AG08396 (cell line): ENCODE measurements at regions not wholly inside any gene's neighbourhood (a gene's known extent, or its start where the extent isn't known, plus 50 kb on each side); places are given as distances from the start of the nearest gene placed in this dataset.

ENCODE experiments used
- DNase-seq: peaks from one replicate; pipeline ENCODE4 v3.0.0; 2012; ENCODE audit warnings: low spot score, mixed read lengths

DNA sequence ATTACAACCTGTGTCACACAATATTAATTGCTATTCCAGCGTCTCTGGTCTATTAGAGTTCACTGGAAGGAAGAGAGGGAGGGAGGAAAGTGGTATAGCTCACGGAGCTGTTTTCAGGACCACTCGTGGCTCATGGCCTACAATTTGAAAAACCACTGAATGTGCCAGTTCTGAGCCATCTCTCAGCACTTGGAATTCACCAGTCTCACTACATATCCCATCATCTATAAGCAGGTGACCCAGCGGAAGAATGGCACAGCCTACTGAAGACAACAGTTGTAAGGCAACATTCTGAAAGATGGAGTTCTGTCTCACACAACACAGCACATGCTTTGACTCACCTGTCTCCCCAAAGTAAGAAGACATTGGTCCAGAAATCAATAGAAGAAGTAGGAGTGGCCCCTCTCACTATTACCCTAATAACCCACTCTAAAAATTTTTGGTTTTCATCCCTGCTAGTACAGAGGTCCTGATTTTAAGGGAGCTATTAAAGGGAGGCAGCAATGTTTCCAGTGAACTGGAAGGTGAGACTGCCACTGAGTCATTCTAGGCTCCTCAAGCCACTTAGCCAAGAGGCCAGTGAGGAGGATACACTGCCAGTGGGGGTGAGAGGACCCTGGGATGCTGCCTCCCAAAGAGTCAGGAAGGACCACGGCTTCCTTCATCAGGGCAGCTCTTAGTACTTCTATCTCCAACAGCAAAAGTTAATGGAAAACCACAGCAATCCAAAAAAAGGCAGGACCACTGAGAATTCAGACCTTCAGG lies 50.0 kb upstream of the DOCK9 start:
- no peak for DNase-seq

DNA sequence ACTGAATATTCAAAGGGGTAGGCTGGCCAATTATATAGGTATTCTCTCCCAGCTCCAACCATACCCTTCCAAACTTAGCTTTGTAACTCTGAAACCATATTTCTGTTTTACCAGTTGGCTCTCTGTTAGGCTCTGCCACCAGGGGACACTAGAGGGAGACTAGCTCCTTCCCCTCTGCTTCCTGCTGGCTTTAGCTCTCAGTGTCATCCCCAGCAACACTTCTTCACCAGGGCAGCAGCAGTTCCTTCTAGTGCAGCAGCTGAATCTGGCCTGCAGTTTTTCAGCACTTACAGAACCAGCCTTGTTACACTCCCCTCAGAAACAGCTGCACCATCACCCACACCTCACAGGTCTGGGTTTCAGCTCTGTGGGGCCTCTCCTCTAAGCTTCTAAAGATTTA lies 51.0 kb upstream of the DOCK9 start:
- DNase-seq = no peak

DNA sequence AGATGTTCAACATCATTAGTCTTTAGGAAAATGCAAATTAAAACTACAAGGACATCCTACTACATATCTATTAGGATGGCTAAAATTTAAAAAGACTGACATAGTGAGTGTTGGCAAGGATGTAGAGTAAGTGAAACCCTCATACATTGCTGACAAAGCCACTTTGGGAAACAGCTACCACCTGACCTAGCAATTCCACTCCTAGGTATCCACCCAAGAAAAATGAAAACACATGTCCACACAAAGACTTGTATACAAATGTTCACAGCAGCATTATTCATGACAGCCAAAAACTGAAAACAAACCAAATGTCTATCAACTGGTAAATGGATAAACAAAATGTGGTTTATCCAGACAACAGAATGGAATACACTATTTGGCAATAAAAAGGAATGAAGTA lies 51.7 kb upstream of the DOCK9 start:
- no peak for DNase-seq

DNA sequence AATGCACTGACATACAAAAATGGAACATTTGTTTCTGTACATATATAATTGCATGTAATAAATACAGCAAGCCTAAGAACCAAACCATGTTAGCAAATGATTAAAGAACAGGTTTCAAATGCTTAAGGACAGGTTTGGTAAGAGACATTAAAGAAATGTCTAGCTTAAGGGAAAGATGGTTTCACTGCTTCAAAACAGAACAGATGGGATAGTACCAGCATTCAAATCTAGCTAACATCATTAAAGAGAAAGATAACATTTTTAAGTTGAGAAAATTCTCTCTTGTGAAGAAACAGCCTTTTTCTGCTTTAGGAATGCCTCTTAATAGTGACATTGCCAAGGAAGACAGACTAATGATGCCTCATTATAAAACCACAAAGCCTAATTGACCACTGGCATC lies 52.5 kb upstream of the DOCK9 start:
- DNase-seq = no peak

DNA sequence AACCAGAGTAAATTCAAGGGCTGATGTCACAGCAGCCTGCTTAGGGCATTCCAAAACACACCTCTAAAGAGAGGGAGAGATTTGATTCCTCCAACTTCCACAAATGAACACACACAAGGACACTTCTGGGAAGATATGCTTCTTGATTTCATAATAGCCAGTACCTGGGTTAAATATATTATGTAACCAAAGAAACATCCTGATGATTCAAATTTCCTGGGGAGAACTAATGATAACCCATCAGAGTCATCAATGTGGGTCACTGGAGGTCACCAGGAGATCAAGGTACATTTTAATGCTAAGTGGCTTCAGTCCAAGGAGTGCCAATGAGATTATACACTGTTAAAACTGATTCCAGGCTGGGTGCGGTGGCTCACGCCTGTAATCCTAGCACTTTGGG lies 54.0 kb upstream of the DOCK9 start:
- DNase-seq = no peak

DNA sequence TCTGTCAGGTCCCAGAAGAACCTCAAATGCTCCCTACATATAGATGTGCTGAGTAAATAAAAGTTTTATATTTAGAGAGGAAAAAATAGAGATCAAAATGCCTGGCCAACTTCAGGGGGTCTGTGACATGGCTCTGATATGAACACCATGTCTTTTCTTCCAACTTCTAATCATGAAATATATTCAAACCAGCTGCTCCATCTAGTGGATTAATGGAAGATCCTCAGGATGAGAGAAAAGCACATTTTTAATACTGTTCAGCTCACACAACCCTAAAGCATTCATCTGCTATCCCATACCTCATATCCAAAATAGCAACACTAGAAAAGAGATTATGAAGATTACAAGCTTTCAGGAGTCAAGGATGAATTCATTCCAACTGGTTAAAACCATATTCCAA lies 56.0 kb upstream of the DOCK9 start:
- no peak for DNase-seq

DNA sequence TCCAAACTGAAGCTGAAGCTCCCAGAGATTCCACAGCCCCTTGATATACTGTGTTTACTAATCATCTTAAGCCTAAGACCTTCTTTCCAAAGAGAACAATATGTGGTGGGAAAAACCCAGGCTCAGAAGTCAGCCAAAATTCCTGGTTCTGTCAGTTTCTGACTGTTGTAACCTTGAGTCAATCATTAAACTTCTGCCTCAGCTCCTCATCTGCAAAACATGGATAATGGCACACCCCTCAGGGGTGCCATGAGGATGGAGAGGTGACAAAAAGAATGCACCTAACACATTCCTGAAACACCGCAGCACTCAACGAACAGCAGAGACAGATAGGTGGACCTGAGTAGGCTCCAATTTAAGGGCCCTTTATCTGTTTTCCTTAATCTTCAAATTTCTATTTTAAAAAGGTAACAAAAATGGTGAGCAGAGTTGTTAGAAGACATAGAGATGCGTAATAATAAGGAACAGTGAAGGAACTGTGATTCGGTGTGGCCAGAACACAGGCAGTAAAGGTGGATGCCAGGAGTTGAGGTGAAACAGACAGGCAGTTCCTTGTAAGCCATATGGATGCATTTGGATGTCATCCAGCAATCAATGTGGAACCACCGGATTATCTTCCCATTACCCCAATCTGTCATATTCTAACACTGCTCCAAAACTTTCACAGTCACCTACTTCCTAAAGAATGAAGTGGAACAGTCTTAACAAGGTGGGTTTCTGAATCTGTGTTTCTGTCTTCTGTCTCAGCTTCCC lies 56.6 kb upstream of the DOCK9 start:
- DNase-seq = no peak

DNA sequence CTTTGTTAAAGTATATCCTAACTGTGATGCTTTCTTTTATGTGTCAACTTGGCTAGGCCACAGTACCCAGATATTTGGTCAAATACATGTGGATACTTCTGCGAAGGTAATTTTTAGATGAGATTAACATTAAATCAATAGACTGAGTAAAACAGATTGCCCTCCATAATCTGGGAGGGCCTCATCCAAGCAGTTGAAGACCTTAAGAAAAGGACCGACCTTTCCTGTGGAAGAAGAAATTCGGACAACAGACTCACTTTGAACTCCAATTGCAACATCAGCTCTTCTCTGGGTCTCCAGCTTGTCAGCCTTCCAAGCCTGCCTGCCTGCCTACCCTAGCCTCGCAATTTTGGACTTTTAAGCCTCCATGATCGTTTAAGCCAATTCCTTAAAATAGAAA lies 57.9 kb upstream of the DOCK9 start:
- DNase-seq = no peak

DNA sequence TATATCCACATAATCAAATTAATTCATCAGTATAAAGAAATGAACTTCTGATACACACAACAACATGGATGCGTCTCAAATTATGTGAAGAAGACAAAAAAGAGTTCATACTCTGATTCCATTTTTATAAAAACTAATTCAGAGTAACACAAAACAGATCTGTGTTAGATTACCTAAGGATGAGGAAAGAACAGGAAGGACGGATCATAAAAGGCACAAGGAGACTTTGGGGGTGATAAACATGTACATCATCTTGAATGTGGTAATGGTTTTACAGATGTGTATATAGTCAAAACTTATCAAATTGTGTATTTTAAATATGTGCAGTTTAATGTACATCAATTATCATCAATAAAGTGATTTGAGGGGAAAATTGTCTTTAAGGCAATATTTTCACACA lies 59.9 kb upstream of the DOCK9 start:
- no peak for DNase-seq

DNA sequence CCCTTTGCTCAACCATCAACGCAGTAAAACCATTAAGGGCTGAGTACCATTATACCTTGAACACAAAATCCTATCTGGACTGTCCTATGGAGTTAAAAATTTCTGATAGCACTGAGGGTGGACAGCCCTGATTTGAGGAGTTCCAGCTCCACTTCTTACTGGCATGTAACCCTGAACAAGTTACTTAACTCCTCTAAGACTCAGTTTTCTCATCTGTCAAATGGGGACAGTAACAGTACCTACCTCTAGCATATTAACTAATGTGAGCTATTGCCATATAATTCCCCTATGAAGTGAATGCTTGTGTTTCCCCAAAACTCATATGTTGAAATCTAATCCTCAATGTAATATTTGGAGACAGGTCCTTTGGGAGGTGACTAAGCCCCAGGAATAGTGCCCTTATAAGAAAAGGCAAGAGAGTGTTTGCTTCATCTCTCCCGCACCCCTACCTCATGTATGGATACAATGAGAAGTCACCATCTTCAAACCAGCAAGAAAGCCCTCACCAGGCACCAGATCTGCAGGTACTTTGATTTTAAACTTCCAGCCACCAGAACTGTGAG lies 61.9 kb upstream of the DOCK9 start:
- DNase-seq = no peak

DNA sequence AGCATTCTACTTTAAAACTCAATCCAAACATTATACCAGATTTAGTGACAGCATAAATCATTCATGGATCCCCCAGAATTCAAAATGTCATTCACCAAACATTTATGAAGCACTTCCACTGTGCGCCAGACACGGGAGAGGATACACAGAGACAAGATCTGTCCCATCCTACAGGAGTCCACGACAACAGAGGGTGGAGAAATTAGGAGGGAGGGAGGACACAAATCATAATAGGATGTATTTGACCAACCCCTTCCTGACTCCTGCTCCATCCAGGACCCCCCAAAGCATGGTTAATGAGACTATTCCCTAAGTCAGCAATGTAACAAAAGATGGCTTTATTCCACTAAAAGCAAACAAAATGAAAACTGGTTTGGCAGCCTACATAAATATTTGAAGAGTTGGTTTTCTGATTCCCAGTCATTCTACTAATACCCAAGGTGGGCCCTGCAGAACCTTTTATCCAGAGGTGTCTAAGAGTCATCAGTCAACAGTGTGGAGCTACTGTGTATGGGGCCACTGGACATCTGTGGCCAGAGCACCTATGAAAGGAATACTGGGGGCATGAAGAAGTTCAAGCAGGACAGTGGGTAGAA lies 62.8 kb upstream of the DOCK9 start:
- no peak for DNase-seq

DNA sequence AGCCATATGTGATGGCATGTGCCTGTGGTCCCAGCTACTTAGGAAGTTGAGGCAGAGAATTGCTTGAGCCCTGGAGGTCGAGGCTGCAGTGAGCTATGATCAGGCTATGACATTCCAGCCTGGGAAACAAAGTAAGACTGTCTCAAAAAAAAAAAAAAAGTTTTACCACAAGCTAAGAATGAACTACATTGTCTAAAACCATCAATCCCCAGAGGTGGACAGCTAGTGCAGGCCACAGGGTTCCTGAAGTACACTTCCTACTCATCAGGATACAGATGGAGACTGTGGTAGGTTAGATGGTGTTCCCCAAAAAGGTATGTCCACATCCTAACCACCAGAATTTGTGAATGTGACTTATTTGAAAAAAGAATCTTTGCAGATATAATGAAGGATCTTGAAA lies 63.5 kb upstream of the DOCK9 start:
- no peak for DNase-seq

DNA sequence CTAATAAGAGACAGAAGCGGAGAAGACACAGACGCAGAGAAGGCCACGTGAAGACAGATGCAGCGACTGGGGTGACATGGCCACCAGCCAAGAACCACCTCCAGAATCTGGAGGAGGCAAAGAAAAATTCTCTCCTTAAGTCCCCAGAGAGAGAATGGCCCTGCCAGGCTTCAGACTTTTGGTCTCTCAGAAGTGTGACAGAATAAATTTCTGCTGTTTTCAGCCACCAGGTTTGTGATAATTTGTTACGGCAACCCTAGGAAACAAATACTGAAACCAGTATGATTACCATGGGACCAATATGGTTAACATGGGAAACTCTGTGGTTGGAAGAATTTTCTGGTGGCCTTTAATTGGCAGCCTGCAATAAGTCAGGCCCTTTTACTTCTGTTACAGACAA lies 63.9 kb upstream of the DOCK9 start:
- DNase-seq = no peak

DNA sequence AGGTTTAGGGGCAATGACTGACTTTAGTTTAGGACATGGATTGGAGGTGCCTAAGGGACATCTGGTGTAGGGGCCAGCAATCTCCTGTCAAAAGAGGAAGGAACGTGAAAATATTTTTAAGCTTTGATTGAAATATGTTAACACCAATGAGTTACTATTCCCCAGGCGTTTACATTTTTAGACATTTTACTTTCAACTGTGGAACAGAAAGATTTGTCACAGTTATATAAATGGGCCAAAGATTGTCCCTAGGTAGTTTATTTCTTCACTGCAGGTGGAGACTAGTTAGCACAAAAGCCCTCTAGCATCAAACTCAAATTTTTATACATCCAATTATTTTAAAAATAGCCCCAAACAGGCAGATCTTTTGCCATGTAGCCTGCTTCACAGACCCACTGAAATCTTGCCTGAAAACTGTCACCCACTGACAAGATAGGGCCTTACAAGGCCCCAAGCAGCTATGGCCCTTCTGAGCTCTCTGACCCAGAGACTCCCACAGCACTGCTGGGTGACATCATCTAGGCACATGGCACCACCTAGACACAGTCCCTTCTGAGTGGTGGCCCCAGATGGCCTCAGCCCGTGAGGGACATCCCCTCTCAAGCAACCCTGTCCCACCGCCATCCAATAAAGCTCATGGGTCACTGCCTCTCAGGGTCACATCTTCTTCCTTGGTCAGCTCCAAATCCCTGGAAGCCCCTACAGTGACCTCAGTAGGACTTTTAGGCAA lies 64.8 kb upstream of the DOCK9 start:
- DNase-seq = no peak

DNA sequence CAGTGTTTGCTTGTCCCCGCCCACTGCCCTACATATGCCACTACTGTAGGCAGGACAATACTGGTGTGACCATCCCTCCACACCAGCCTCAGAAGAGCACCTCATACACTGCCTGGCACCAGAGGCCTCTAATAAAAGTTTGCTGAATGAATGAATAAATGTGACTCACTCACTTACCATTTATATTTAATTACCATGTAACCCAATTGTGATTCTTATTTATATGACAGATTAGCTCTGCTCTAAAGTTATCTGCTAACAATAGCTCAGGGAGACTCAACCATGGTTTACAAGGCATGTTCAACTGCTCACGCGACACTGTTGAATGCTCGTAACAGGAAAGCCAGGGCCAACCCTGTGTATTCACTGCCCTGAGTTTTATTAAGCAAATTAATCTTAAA lies 66.0 kb upstream of the DOCK9 start:
- no peak for DNase-seq

DNA sequence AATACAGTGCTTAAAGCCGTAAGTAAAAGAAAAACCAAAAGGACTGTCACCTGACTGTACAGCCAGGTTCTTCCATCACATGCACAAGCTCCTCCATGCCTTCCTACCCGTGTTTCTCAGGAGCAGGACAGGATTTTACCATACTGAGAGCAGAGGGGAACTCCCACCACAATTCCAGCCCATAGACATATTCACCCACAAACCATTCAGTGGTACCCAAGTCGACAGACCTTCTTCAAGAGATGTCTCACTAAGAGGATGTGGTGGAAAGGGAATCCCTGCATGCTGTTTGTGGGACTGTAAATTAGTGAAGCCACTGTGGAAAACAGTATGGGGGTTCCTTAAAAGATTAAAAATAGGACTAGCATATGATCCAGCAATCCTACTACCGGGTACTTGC lies 66.9 kb upstream of the DOCK9 start:
- no peak for DNase-seq

DNA sequence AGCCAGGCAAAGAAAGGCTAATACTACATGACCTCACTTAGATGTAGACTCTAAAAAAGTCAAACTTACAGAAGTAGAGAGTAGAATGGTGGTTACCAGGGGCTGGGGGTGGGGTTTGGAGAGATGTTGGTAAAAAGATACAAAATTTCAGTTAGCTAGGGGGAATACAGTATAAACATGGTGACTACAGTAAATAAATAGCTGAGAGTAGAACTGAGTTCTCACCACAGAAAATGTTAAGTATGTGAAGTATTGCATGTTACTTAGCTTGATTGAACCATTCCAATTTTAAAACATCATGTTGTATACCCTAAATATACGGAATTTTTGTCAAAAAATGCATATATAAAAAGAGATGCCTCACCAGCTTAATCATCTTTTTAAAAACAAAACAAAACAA lies 67.5 kb upstream of the DOCK9 start:
- DNase-seq = no peak

DNA sequence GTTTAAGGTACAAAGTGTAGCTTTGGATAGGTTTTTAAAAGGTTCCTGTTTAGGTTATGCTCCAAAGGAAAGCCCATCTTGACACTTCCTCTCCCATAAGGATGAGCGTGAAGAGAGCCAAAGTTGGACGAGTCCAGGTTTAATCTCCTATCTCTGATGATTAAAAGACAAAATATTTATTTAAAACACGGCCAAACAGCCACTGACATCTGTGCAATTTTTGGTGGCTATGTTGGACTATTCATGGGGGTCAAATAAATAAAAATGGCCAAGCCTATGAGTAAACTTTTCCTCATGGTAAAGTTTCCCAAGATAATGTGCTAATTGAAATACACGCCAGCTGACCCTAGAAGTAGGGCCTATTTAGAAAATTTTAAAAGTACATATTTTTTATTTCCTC lies 69.0 kb upstream of the DOCK9 start:
- no peak for DNase-seq

DNA sequence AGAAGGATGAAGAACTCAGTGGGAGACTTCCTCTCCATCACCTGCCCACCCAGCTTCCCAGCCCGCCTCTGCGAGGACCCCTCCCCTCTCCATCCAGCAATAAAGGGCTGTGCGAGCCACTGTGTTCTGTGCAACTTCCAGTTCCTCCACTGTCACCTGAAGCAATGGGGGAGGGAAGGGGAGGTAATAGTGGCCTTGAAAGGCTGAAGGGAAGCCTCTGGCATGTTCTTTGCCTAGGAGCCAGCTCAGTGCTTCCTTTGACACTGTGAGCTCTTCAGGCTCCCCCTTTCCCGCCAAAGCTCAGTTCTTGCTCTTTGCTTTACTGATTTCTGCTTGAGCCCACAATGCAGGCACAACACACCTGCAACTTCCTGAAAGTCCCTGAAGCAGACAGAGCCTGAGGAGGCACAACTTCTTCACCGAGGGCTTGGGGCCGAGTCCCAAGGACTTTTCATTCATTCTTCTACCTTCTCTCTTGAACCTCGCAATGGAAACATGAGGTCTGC lies 73.2 kb upstream of the DOCK9 start:
- no peak for DNase-seq

DNA sequence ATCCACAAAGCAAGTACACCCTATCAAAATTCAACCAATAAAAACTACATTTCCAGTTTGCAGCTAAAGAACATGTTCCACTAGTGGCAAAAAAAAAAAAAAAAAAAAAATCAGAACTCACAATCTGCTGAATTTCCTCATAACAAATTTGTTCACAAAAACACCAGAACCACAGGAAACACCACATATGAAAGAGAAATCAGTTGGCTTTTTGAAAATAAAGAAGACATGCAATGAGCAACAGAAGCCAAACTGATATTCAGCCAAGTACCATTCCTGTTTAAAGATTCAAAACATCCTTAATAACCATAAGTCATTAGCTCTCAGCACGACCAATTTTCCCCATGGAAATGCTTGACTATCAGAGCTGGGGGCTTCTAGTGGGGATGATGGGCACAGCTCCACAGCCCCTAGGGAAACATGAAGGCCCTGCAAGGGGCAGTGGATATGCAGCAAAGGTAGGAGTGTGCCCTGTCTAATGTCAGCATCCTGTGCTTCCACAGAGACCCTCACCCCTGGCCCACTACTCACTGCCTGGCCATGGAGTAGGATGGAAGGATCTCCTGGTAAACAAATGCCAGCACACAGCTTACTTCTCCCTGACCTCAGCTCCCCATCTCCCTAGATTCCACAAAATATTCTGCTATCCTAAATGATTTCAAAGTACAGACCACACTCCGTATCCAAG lies 74.0 kb upstream of the DOCK9 start:
- DNase-seq = no peak

DNA sequence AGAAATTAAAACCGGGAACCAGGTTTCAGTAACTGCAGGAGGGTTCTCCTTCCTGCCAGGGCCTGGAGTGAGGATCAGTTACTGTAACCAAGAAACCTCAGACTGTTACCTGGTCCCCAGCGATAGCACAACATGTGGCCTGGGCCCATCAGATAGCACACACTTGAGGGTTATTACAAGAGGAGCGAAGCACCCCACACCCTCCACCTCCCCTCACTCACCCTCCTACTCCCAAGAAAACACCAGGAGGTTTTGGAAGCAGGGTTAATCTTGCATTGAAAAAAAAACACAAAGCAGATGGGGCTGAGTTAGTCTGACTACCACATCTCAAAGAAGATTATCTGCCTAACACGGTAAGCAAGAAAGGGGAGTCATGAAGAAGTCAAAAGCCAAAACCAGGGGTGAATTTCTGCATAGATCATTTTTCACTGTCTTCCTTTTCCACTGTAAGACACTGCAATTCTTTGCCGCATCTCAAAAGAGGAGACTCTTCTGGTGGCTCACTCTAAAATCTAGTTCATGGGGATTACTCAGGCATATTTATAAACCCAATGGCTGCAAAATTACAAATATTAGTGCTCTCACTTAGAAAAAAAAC lies 75.9 kb upstream of the DOCK9 start:
- DNase-seq = no peak
